Superior temporal gyrus (tissue), 1 donor: ENCODE measurements at regions not wholly inside any gene's neighbourhood (a gene's known extent, or its start where the extent isn't known, plus 50 kb on each side); places are given as distances from the start of the nearest gene placed in this dataset.
"Not testable (repeated sequence)": the region's sequence is repeated elsewhere in the genome, so short reads cannot be mapped to it uniquely, and the experiment has no call there.

Experiments
- DNase-seq: peaks from one replicate; pipeline ENCODE4 v3.0.0-alpha.2; 2016; ENCODE audit errors: extremely low spot score

DNA sequence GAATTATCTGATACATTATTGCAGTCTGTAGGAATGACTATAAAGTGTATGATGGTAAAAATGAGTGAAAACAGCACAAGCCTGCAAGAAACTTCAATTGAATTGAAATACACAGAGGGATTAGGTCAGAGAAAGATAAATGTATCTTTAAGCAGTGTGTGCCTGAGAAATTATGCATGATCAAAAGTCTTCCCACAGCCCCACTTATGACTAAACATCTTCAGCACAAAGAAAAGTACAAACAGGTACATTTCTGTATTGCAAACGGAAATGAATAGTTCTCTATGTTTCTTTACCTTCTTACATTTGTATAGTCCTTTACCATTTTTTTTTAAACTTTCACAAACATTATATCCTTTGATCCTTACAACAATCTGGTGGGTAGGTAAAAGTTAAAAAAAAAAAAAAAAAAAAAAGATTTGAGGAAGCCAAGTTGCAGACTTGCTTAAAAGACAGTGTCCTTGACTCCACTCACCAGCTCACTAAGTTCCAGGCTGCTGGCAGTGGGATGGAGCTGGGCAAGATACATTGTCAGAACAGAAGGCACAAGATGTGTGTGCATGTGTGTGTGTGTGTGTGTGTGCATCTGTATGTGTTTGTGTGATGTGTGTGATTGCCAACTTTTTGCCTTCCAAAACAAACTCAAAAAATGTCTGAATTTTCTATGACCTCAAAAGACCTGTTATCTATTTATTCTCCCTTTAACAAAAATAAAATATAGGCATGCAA is 423.7 kb upstream of the ACVR2A start:
- no peak for DNase-seq

DNA sequence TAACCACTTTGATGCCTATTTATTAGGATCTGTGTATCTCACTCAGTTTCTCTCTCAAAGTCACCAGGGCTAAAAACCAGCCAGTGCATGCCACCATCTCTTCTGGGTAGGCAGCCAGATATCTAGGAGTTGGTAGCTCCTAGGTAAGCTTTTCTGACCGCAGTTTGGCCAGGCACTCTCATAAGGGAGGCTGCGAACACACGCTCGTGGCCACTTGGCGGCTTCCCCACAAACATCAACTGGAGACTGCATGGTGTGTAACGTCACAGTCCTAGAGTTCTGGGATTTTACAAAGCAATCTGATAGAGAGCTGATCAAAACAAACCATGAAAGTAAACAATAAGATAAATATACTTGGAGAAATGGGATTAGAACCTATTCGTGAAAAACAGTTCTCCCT is 424.3 kb upstream of the ACVR2A start:
- DNase-seq = no peak

DNA sequence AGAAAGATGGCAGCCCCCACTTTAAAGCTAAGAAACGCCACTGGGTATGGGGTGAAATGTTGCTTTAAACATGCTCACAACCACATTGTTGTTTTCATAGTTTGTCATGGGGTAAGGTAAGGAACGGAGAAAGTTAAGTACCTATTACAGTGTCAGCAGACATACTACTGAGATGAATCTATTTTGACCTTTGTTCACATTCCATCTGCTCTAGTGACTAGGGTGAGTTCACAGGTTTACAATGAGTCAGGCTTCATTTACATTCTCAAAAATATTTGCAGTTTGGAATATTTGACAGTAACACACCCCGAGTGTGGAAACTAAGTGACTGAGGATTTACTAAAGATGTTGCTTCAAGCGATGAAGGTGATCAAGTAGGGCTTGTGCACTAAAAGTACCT is 428.7 kb upstream of the ACVR2A start:
- no peak for DNase-seq

DNA sequence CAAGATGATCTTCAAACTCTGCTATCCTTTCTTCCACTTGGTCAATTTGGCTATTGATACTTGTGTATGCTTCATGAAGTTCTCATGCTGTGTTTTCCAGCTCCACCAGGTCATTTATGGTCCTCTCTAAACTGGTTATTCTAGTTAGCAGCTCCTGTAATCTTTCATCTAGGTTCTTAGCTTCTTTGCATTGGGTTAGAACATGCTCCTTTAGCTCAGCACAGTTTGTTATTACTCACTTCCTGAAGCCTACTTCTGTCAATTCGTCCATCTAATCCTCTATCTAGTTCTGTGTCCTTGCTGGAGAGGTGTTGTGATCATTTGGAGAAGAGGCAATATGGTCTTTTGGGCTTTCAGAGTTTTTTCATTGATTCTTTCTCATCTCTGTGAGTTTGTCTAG is 430.2 kb upstream of the ACVR2A start:
- not testable (repeated sequence) for DNase-seq

DNA sequence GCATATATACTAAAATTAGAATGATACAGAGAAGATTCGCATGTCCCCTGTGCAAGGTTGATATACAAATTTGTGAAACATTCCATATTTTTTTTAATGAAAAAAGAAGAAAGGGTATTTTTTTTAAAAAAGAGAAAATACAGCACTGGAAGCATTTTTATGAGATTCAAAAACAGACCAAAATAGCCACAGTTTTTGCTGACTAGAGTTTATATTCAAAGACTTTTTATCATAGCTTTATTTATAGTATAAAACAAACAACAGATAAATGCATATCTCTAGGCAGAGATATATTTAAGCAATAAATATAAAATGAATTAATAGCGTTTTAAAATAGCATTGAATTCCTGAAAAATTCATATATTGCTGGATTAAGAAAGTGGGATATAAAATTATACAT is 436.5 kb upstream of the ACVR2A start:
- DNase-seq = no peak

DNA sequence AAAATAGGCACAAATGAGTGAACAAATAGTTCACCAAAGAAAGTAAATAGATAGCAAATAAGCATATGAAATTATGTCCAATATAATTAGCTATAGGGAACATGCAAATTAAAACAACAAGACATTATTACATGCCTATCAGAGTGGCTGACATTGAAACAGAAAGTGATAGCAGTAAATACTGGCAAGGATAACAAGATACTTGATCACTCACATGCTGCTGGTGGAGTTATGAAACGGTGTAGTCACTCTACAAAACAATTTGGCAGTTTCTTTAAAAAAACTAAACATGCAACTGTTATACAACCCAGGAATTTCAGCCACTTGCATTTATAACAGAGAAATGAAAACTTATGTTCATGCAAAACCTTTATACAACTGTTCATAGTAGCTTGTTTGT is 439.2 kb upstream of the ACVR2A start:
- DNase-seq = no peak

DNA sequence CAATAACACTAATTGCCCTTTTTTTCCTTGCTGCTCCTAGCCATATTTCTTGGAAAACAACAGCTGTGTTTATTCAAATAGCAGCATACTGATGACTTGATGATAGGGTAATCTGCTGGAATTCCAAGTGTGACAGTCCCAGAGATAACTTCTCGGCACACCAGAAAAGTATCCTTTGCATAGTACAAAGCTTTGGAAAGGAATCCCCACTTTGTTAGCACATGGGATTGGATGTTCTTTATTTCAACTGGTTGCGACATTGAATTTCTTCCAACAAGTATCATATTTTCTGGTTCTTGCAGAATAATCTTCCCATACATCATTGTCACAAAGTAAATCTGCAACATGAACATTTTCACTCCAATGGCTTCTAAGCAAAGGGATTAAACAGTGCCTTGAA is 445.8 kb upstream of the ACVR2A start:
- no peak for DNase-seq

DNA sequence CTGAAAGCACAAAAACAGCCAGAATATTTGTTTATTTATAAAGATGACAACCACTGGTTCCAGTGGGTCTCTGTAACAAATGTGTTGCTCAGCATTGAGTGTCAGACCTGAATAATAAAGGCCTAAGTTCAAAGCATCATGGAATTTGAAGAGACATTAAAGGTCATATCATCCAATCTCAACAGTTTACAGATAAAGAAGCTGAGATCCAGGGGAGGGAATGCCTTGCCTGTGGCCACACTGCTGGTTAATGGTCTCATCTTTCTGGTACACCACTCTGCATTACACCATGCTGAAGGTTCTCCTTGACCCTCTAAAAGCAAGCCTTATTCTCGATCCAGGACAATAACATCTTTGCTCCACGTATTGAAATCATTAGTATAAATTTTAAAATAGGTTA is 446.5 kb upstream of the ACVR2A start:
- no peak for DNase-seq

DNA sequence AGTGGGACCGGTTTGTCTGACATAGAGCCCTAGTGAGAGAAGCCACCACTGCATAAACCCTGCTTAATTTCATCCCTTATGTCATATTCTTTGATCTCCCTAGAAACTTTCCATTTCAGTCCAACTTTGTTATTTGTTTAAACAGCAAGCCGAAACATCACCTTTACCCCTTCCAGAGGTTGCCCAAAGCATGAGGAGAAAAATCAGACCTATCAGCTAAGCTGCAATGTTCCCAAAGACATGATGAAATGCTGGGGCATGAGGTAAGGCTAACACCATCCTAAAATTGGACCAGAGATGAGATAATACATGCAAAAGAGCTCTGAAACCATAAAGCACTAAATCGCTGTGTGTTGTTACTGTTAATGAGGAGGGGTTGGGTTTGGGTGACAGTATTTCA is 447.9 kb upstream of the ACVR2A start:
- DNase-seq = no peak

DNA sequence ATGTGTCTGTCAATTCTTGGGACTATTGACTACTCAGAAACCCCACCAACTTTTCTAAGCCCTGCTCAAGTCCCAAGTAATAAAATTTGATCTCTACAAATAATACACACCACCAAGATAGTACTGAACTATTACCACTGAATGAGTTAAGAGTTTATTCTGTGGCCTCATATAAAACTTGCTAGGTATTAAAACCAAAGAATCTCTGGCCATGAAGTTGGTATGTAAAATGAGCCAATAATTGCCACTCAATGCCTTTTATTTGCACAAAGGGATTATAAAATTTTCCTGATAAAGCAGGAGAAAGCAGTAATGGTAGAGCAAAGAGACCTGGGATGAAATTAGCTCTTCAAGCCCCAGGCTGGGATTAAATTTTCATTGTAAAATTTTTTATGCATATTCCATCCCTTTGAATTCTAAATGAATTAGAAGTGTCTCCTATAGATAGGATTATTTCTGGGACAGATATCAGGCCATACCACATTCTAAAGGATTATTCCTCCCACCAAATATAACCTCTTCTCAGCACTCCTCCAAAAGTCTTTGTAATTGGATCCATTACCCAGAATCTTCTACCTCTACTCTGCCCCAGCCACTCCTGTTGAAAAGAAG is 450.5 kb upstream of the ACVR2A start:
- DNase-seq = no peak

DNA sequence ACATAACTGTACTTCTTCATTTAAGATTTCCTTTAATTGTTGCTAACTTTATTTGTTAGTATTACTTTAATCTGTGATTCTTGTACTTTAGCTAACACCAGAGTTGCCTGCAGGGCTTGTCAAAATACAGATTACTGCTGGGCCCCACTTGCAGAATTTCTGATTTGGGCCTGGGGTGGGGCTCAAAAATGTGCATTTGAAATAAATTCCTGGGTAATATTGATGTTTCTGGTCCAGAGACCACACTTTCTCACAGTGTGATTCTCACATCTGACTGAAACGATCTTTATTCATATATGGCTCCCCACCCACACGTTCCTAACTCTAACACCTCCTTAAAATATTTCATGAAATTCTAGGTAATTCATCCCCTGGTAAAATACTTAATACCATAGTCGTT is 452.6 kb upstream of the ACVR2A start:
- no peak for DNase-seq

DNA sequence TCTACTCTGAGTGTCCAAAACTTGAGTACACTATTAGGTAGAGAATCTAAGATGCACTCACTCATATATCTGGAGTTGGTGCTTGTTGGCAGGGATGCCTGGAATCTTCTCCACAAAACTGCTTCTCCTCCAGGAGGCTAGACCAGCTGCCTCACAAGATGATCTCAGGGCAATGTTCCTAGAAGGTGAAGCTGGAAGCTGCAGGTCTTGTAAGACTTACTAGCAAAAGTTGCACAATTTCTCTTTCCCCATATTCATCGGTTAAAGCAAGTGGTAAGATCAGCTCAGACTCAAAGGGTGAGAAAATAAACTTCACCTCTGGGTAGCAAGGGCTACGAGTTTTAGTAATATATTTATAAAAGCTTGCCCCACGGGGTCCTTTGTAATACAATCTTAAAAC is 454.4 kb upstream of the ACVR2A start:
- no peak for DNase-seq

DNA sequence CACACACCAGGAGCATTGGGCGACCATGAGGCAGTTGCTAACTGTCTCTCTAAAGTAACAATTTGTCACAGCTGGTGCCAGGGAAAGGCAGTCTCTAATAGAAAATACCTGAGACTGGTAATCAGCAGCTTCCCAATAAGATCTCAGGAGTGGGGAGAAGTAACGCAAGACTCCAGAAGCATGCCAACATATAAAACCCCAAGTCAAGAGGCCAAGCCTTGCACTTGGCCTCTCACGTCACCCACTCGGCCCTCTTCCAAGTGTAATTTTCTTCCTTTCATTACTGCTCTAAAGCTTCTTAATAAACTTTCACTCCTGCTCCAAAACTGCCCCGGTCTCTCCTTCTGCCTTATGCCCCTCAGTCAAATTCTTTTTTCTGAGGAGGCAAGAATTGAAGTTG is 455.6 kb upstream of the ACVR2A start:
- no peak for DNase-seq

DNA sequence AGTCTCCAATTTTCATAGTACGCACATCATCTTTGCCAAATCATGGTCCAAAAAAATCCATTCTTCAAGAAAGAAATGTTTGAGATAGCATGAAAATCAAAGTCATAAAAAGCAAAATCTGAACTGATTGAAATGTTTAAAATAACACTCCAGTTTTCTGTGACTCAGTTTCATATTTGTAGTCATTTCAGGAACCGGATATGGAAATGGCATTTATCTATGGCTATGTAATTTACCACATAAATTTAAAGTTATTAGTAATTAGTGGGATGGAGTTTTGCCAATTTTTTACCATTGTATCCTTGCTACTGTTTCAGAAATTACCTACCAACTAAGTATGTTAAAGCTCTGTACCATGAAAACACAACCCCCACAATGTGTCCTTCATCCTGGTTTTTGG is 456.6 kb upstream of the ACVR2A start:
- DNase-seq = no peak

DNA sequence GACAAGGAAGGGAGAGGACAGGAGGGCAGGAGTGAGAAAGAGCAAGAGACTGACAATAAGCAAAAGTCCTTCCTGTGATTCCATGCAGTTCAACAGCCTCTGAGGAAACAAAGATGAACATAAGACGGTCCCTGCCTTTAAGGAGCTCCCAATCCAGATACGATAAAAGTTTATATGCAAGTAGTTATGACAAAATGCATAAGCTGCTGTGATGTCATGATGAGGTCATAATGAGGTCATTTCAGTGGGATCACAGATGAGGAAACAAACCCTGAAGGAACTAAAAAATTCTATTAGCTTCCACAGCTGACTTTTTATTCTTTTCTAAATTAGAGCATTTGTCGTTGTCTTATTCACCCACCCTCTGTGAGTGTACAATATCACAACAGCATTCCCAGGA is 458.5 kb upstream of the ACVR2A start:
- DNase-seq = no peak

DNA sequence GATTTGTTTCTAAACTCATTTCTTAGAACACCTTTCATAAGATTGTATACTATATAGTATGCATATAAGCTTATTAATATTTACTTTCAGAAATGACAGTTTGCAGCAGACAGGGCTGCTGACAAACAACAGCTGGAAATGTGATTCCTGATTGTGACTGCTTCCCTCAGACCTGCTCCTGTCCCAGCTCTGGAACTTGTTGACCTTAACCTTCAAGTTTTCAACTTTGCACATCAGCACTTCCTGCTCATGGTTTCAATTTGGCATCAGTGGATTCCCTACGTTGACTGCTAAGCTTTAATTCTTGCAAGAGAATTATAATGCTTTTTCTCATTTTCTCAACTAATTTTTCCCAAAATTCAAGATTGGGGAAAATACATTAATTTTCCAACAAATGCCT is 459.2 kb upstream of the ACVR2A start:
- DNase-seq = no peak

DNA sequence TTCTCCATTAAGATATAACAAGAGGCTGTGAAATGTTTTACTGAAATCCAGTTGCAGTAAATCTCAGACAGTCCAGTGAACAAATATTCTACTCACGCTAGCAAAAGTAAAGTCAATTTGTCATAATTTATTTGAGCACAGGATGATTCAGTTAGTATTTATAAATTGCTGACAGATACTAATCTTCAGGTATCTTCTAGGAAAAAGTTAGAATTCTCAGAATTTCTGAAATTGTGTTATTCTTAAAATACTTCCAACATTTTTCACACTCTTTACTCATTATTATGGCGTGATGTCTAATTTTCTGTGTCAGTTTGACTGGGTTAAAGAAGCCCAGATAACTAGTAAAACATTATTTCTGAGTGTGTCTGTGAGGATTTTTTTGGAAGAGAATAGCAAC is 460.2 kb upstream of the ACVR2A start:
- DNase-seq = no peak

DNA sequence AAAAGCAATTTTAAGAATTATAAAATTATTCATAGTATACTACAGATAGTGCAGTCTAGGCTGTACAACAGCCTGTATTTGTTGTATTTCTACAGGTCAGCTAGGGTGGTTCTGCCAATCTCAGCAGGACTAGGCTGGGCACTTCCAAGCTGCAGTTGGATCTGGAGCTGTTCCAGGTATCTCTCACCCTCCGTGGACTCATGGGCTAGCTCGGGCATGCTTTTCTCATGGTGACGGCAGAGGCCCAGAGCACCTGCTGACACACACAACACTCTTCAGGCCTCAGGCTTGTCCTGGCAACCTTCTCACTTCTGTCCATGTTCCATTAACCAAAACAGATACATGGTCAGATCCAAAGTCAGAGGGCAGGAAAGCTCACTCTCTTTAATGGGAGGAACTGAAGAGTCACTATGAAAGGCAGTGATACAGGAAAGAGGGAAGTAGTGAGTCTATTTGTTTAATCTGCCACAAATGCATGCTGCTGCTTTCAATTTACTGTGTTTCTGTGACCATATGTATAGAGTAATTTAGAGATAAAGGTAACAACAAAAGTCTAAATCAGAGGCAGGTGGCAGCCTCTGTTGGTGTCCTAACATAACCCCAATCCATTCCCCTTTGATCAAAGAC is 462.4 kb upstream of the ACVR2A start:
- DNase-seq = no peak

DNA sequence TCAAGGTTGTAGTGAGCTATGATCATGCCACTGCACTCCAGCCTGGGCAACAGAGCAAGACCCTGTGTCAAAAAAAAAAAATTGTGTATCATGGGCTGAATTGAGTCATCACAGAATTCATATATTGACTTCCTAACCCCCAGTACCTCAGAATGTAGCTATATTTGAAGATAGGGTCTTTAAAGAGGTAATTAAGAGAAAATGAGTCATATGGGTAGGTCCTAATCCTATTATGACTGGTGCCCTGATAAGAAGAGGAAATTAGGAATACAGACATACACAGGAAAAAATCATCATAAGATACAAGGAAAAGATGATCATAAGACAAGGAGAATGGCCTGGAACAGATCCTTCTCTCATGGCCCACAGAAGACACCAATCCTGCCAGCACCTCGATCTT is 466.4 kb upstream of the ACVR2A start:
- no peak for DNase-seq

DNA sequence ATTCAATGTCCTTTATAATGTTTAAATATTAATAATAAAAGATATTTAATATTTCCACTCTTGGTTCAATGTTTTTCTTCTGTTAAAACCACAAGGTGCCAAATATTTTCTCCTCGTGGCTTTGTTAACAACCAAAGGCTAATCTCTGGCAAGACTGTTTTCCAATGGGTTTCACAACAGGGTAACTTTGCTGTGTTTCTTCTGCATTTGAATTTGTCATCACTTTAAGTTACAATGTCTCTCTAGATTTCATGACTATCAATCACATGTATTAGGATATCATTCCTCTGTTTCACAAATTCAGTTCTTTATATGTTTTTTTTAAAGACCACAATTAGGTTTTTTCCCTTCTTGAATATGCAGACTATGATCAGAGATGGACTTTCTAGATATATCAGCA is 469.8 kb upstream of the ACVR2A start:
- DNase-seq = no peak

DNA sequence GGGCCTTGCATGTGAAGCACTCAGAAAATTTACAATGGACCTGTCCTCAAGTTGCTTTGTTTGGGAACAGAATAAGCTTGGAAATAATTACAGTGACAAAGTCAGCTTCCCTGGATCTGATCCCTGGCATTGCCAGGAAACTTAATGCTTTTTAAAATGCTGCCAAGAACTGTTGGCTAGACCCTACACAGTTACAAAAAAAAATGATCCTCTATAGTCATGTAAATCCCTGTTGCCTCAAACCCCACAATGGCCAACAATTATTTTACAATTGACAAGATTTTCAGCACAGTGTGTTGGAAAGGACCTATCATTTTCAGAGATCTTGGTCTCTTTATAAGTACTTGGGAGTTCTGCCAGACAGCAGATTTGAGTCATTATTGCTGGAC is 470.4 kb upstream of the ACVR2A start:
- DNase-seq = no peak

DNA sequence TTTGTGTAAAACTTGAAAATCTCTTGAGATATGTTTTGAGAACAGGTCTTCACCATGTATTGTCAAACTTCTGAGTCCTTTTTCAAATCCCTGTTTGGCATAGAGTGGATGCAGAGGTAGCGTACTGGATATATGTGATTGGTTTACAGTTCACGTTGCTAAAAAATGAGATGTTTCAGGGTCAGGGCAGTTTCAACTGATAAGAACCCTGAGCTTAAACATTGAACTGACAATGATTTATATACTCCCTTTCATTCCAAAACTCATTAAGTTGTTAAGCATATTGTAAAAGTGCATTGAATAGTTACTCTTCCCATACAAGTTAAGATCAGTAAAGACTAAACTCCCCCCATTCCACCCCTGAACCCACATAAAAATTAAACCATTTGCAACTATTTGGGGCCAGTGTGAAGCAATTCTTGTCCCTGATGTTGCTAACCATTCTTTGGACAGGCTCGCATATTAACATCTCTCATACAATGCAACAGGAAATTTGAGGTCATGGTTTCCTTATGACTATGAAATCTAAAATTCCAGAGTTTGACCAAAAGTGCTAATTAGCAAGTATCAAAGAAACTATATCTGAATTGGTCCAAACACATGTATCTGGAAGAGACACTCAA is 470.9 kb upstream of the ACVR2A start:
- no peak for DNase-seq

DNA sequence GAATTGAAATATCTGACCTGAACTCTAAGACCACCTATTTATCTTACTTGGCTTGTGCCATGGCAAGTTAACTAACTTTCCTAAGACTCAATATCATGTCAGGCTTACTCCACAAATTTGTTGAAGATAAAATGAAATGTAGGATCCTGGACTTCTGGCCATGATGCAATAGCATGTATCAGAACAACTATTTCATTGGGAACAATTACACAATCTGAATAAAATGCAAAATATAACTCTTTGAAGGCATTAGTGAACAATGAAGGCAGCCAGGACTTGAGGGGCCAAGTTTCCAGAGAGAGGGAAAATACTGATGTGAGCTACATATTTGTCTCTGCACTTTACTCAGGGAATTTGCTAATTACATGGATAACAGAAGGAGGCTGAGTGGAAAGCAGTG is 476.5 kb upstream of the ACVR2A start:
- DNase-seq = no peak
